Thoracic aorta (tissue), 2 donors: ENCODE measurements at regions not wholly inside any gene's neighbourhood (a gene's known extent, or its start where the extent isn't known, plus 50 kb on each side); places are given as distances from the start of the nearest gene placed in this dataset.

Source experiments
- ATAC-seq: fragments of 150-250 bp; one replicate; pipeline ENCODE4 v1.8.0; 2017; ENCODE audit warnings: low read depth; ENCODE audit not compliant: insufficient number of reproducible peaks, low FRiP score
- DNase-seq: peaks from one replicate; pipeline ENCODE4 v3.0.0-alpha.2; 2020; ENCODE audit warnings: low spot score
- H3K27ac ChIP-seq, 2 donors: fragments of 200-600 bp; sonication (generic); 1 replicate in 1 of 2; 2 replicates in 1 of 2; pipeline ENCODE4 v1.5.1; 2016; ENCODE audit warnings: mild to moderate bottlenecking in 2 of 2, moderate library complexity in 2 of 2
- H3K27me3 ChIP-seq: fragments of 200-600 bp; sonication (generic); replicated peaks from 2 replicates; pipeline ENCODE4 v1.6.0; 2016; ENCODE audit warnings: mild to moderate bottlenecking; ENCODE audit not compliant: insufficient read depth
- H3K36me3 ChIP-seq: fragments of 200-600 bp; sonication (generic); one replicate; pipeline ENCODE4 v1.5.1; 2016
- H3K4me1 ChIP-seq, 2 donors: fragments of 200-600 bp; sonication (generic); 1 replicate in 1 of 2; 2 replicates in 1 of 2; pipeline versions ENCODE4 v1.5.1 to v1.6.0; 2016; ENCODE audit warnings: low read depth in 2 of 2, mild to moderate bottlenecking in 1 of 2; ENCODE audit not compliant: control insufficient read depth in 1 of 2
- H3K4me3 ChIP-seq: fragments of 200-600 bp; sonication (generic); 2 replicates; pipeline ENCODE4 v1.5.1; 2016; ENCODE audit warnings: mild to moderate bottlenecking
- H3K9me3 ChIP-seq: fragments of 200-600 bp; sonication (generic); 2 replicates; pipeline ENCODE4 v1.5.1; 2016
- CTCF ChIP-seq: fragments of 200-600 bp; sonication (generic); IDR thresholded peaks from one replicate; pipeline ENCODE4 v1.5.1; 2019; ENCODE audit warnings: antibody characterized with exemption

DNA sequence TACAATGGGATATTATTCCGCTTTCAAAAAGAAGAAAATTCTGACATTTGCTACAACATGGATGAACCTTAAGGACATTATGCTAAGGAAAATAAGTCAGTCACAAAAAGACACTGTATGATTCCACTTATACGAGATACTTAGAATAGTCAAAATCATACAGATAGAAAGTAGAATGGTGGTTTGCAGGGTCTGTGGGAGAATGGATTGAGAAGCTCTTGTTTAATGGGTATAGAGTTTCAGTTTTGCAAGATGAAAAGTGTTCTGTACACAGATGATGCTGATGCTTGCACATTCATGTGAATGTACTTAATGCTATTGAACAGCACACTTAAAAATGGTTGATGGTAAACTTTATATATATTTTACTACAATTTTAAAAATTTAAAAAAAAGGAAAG lies 2050.7 kb upstream of the WWC1 start:
- H3K36me3 ChIP-seq, result no peaks in the 10 kb centered on the region
- ATAC-seq (no peak), DNase-seq (no peak)
- no peak for TF ChIP-seq CTCF
- H3K27me3 ChIP-seq, result no peaks in the 10 kb centered on the region
- H3K4me1 ChIP-seq, result no peaks in the 10 kb centered on the region
- no peak overlapping the region for H3K27ac ChIP-seq
- H3K9me3 ChIP-seq, result no peaks in the 10 kb centered on the region
- no peak overlapping the region for H3K4me3 ChIP-seq

GRCh38 chr5:166245556-166245955 lies 2045.9 kb upstream of the WWC1 start:
- Histone ChIP-seq H3K4me3 (no peak overlapping the region), H3K4me1 (no peaks in the 10 kb centered on the region), H3K27ac (no peak overlapping the region), H3K36me3 (no peaks in the 10 kb centered on the region), H3K27me3 (no peaks in the 10 kb centered on the region), H3K9me3 (no peaks in the 10 kb centered on the region)
- ATAC-seq (no peak), DNase-seq (no peak)
- no peak for TF ChIP-seq CTCF

- no peaks in the 10 kb centered on the region for H3K36me3 ChIP-seq
- no peaks in the 10 kb centered on the region for H3K4me1 ChIP-seq
- no peaks in the 10 kb centered on the region for H3K27me3 ChIP-seq
- TF ChIP-seq CTCF, result no peak
- no peak overlapping the region for H3K27ac ChIP-seq
- no peak for ATAC-seq
- H3K4me3 ChIP-seq, result no peak overlapping the region
- DNase-seq, result no peak
- no peaks in the 10 kb centered on the region for H3K9me3 ChIP-seq
Measured at GRCh38 chr5:166251786-166252185, 2039.7 kb upstream of the WWC1 start.

DNA sequence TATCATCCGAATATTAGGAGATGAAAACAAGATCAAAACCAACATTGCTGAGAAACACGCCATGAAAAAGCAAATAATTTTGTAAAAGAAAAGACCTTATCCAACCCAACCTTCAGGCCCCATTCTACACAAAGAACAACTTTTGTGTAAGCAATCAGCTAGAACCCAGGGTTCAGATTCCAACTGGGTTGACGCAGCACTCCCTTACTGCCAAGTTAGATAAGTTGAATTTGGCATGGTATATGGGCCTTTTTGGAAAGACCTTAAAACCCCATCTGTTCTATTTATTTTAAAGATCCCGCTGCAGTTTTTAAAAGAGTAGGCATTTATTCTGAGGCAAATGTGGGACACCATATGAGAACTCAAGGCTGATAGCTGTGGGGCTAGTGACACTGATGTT lies 2033.8 kb upstream of the WWC1 start:
- no peaks in the 10 kb centered on the region for H3K9me3 ChIP-seq
- no peak for TF ChIP-seq CTCF
- no peaks in the 10 kb centered on the region for H3K27me3 ChIP-seq
- no peak overlapping the region for H3K4me3 ChIP-seq
- H3K27ac ChIP-seq, result no peak overlapping the region
- H3K4me1 ChIP-seq, result no peaks in the 10 kb centered on the region
- ATAC-seq (no peak), DNase-seq (no peak)
- no peaks in the 10 kb centered on the region for H3K36me3 ChIP-seq

GRCh38 chr5:166262395-166262794 lies 2029.0 kb upstream of the WWC1 start:
- DNase-seq, result no peak

More at GRCh38 chr5:166262395-166262794, 2029.0 kb upstream of the WWC1 start:
- H3K4me3 ChIP-seq, result no peak overlapping the region
- ATAC-seq, result no peak
- no peaks in the 10 kb centered on the region for H3K36me3 ChIP-seq
- H3K27me3 ChIP-seq, result no peaks in the 10 kb centered on the region
- H3K9me3 ChIP-seq, result no peaks in the 10 kb centered on the region
- no peak overlapping the region for H3K27ac ChIP-seq
- no peaks in the 10 kb centered on the region for H3K4me1 ChIP-seq
- TF ChIP-seq CTCF, result no peak
